Hypothalamus (tissue), 51 donors: ENCODE measurements at regions not wholly inside any gene's neighbourhood (a gene's known extent, or its start where the extent isn't known, plus 50 kb on each side); places are given as distances from the start of the nearest gene placed in this dataset.

ENCODE experiments used
- DNase-seq, 51 donors: peaks; one replicate each; lab custom pipeline; 2025; lab: John Stamatoyannopoulos, UW

DNA sequence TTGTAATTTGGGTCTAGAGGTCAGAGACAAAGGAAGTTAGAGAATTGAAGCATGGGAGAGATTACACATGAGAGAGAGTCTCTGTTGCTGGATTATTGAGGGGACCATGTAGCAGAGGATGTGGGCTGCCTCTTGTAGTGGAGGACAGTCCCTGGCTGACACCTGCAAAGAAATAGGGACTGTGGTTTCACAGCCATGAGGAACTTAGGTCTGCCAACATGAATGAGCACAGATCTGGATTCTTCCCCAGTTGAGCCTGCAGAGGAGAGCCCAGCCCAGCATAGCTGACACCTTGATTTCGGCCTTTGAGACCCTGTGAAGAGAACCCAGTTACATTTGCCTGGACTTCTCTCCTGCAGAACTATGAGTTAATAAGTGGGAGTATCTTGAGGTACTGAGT lies 179.5 kb upstream of the TWIST2 start:
- no peak for DNase-seq

DNA sequence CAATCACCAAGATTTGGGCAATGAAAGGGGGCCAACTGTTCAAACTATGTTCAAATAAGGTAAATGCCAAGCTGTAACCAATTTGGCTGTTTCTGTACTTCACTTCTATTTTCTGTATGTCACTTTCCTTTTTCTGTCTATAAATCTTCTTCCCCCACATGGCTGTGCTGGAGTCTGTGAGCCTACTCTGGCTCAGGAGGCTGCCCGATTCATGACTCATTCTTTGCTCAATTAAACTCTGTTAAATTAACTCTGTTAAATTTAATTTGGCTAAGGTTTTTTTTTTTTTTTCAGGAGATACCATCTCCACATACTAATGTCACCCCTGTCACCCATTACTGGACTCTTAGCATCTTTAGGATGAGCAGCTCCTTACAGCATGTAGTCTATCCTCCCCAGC lies 178.8 kb upstream of the TWIST2 start:
- DNase-seq = no peak

DNA sequence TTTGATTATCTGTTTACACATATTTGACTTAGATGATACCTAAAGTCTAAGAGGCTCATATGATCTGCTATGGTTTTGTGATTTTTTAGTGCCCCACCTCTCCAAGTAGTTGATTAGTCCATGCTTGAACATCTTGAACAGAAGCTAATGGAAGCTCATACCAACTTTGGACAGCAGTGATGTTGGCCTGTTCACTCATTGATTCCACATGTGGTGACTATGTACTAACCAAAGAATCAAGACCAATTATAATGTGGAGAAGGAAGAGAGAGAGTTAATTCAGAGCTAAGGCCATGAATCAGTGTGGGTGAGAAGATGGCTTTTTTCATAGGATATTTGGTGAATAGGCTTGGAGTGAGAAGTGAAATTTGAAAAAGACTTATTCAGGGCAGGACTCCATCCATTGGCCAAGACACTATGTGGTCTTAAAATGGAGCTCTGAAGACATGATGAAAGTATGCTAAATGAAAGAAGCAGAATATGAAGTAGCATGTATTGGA lies 178.3 kb upstream of the TWIST2 start:
- no peak for DNase-seq

DNA sequence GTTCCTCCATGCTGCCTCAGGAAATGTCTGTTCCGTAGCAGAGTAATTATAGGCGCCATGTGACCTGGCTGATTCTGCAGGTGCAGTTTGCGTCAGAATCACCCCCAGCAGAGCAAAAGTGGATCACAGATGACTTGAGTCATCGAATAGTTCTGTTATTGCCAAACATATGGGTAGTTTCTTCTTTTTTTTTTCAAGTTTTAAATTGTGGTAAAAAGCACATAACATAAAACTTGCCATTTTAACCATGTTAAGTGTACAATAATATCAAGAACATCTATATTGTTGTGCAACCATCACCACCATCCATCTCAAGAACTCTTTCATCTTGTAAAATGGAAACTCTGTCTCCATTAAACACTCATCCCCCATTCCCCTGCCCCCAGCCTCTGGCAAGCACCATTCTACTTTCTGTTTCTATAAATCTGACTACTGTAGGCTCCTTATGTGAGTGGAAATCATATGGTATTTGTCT lies 177.7 kb upstream of the TWIST2 start:
- DNase-seq = no peak

DNA sequence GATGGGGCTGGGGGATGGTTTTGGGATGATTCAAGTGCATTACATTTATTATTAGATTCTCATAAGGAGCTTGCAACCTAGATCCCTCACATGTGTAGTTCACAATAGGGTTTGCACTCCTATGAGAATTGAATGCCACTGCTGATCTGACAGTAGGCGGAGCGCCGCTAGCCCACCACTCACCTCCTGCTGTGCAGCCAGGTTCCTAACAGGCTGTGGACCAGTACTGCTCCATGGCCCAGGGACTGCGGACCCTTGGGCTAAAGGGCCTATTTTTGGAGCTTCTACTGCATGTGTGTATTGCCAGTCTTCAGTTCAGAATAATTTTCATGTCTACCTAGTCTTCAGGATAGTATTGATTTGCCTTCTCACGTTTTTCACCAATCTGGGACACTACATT lies 165.3 kb upstream of the TWIST2 start:
- no peak for DNase-seq

DNA sequence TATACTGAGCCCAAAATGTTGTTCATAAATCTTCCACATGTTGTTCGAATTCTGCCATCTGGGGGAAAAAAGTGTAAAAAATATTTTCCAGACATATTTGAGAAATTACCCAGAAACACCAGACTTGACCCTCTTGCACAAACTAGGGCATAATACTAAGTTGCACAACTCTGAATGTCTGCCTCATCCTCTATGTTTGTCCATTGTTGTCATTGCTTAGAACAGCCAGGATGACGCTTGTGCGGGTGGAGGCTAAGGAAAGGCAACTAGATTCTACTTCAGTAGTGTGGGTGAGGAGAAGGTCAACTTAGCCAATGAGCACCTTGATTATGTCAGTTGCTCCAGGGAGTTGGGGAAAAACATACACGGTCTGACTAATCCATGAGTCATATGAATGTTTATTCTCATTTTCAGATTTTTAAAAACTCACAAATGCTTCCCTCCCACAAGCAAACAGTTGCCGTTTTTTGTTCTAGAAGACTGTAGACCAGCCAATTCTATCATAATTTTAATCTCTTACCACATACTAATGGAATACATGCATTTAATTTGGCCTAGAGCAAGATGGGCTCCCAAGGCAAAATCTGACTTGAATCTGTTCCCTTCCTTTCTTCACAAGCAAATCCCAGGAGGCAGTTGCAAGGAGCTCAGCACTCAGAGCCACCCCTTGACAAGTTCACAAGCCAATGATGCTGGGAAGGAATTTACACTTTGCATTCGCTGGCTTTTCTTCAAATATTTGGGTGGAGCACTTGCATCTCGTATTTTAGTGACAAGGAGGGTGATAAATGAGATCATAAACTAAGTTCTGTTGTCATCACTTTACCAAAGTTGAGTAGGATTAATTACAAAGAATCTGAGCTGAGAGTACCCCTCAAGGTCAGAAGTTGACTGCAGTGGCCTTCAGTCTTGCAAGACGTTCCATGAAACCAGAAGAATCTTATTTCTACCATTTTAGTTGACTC lies 163.2 kb upstream of the TWIST2 start:
- DNase-seq = no peak

DNA sequence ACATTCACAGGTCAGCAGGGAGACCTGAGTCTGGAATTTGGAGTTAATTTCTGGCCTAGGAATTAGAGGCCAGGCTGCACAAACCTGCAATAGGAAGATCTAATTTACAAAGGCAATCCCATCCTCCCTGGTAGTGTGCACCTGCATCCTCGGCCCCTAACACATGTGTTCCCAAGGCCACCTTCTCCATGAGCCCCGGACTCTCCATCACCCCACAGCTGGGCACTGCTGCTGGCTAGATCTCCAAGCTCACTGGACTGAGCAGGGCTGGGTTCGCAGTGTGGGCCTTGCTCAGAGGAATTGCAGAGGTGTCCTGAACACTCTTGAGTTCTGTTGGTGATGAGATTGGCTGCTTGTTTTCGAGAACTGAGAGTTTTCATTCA lies 162.6 kb upstream of the TWIST2 start:
- no peak for DNase-seq

DNA sequence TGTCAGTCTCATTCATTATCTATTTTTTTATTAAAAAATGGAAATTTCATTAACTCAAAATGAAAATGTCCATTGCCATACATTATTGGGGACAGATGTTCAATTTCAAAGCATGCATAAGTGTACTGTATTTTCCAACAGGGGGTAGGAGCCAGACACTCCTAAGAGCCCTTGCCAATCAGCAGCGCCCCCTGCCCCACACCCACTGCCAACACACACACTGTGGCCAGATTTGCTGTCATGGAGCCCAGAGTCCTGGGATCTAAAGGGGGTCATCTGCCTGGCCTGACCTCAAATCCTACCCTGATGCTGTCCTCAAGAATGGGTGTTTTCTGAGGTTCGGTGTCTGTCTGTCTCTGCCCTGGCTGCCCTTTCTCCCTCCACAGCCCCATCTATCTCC lies 162.2 kb upstream of the TWIST2 start:
- DNase-seq = no peak

DNA sequence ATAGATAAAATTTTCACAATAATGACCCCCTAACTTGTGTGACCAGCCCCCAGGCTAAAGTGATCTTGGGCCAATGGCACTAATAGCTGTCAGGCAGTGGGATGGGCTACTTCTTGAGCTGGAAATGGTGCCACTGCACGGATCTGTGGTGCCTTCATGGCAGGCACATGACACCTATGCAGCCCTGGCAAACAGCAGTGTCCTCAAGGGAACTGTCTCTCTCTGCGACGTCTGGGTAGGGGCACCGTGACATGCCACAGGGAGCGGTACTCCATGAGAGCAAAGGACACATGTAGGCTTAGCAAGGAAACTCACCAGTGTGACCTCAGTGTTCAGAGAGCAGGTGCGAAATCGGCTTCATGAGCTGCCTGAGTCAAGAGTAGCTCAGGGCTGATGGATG lies 161.7 kb upstream of the TWIST2 start:
- DNase-seq = no peak

DNA sequence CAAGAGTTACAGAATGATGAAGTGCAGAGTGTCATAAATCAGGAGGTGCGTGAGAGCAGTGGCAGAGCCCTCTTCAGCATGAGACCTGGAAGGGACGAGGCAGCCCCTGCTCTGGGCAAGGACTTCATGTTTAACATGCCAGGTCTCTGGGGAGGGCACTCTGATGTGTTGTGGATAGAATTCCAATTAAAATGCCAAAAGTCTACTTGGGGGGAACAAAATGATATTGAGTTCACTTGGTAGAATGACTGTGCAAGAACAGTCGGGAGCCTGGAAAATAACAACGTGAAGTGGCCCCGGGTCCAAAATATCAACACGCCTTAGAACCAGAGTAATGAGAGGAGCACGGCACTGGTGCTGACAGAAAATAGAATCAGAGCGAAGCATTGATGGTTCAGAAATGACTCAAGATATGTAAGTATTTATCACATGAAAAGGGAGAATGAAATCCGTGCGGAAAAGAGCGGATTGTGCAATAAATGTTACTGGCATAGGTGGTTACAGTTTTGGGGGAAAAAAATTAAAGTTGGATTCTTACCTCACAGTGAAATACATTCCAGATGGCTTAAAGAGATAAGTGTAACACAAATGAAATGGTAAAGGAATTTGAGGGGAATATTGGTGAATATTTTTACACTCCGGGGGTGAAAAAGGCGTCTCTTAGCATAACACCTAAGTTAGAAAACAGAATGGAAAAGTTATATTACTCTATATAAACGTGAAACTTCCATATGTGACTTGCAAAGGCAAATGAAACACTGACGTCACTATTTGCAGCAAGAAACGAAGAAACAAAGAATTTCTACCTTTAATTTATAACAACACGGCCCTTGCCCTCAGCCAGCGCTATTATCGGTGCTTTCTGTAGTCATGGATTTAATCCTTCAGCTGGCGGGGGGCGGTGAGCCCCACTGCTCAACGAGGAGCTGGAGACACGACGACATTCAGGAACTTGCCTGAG lies 159.4 kb upstream of the TWIST2 start:
- DNase-seq = no peak

DNA sequence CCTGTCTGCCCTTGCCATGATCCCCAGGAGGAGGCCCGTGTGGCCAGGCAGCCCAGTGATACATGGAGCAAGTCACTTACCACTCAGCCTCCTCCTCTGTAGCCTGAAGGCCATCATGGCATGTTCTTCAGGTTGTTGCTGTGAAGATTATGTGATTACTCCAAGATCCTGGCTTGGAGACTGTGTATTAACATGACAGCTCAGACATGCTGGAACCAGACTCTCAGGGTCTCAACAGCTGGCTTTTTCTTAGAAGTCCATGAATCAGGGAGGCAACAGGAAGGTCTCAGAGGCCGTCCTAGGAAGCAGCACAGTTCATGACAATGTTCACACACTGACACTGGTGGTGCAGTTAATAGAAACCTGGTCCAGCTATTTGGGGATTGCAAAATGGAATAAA lies 158.6 kb upstream of the TWIST2 start:
- no peak for DNase-seq

DNA sequence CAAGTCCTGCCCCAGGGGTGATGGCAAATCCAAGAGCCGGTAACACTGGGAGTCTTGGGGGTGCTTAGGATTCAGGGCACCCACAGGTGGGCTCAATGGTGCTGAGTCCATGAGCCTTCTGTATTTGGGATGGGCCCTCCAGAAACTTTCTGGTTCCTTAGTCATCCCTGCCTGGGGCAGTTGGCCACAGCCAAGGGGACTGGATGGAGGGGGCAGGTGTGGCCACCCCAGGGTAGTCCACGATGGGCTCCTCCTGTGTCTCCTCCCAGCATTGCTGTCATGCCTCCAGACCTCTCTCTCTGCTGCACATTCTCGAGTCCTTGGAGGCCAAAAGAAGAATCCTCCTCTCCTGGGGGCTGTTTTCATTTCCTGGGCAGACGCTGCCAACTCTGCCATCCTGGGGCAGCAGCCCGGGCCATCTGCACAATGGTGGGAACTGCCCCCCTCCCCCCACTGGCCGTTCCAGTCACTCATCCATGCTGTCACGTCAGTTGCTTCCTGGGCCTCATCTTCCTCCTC lies 158.0 kb upstream of the TWIST2 start:
- no peak for DNase-seq

DNA sequence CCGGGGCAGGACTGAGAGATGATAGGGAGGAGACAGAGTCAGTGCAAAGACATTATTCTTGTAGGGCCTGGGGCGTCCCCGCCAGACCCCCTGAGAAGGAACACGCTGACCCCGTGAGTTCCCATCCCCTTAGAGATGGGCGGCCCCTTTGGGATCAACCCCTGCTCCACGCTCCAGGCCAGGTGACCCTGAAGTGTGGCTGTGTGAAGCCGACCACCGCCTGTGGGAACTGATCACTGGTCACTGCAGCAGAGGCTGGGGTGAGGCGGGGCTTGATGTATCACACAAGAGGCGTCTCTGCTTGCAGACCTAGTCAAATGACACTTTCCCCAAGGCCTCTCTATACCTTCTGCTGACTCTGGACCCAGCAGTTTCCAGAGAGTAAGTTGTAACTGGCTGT lies 157.4 kb upstream of the TWIST2 start:
- no peak for DNase-seq

DNA sequence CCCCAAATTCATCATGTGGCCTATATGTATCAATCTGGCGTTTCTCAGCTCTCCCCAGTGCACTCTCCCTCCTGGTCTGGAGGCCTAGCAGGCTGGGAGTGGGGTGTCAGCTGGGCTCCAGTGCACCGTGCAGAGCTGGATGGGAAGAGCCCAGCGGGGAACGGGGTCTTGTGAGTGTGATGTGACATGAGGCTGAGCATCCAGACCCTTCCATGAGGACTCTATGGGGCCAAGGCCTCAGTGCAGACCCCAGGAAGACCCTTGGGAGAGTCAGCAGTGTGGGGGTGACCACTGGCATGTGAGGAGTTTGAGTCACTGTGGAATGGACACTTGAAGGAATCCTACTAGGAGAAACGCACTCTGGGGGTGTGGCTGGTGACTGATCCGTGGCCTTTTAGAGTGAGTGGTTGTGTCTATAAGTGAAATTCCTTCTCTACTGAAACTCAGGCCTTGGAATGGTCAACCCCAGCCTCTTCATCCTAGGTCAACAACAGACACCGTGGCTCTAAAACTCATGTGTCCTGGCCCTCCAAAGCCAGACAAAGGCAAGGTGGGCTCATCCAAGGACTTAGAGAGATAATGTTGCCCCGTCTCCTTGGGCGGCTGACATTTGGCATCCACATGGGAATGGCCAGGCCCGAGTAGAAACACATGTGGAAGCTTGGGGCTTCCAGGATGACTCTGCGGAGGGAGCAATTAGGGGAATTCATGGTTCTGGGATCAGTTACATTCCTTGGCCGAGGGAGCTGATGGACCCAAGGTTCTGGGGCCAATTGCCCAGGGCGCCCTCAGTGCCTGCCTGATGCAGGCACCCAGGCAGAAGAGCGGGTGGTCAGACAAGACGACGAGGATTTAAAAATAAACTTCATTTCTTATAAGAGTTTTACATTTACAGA lies 156.0 kb upstream of the TWIST2 start:
- no peak for DNase-seq

DNA sequence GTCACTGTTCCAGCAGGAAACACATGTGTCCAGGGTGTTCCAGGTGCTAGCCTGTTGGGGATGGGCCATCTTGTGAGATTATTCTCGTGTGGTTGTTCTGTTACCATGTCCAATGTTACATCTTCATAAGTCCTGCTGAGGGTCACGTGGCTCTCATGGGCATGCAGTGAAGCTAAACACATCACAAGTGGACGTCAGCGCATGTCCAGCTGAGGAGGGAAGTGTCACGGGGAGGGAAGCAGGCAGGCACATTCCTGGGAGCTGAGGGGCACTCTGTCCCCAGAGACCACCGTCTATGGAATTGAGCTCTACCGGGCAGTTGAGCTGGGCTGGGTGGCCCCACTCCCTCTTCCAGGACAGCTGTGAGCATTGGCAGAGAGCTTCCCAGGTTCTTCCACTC lies 155.3 kb upstream of the TWIST2 start:
- DNase-seq = no peak

DNA sequence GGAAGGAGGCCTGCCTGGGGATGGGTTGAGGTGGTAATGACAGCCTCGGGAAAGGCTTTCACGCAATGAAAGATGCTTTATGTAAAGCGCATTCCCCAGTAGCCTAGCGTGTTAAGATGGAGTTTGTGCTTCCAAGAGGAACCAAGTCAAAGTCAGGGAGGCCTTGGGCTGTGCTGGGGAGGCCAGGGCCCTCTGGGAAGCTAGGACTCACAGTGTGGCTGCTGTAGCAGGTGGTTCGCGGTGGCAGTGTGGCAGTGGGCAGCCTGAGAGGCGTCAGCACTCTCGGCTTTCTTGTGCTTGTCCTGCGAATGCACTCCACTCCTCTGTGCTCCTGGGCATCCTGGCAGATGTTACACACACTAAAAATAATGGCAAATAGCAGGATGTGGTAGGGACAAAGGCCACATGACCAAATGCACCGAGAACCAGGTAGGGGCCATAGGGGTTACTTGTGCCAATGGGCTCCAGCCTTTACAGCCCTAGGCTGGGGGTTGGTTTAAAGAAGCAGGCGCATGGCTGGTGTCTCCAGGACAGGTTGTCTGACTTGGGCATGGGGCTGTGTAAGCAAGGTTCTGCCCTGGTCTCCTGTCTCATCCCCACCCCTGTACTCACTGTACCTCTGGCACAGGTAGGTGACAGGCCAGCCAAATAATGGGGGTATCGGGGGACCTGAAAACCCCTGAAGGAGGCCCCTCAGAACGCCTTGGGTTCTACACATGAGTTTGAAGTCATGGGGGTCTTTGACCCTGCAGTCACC lies 154.4 kb upstream of the TWIST2 start:
- DNase-seq = no peak

DNA sequence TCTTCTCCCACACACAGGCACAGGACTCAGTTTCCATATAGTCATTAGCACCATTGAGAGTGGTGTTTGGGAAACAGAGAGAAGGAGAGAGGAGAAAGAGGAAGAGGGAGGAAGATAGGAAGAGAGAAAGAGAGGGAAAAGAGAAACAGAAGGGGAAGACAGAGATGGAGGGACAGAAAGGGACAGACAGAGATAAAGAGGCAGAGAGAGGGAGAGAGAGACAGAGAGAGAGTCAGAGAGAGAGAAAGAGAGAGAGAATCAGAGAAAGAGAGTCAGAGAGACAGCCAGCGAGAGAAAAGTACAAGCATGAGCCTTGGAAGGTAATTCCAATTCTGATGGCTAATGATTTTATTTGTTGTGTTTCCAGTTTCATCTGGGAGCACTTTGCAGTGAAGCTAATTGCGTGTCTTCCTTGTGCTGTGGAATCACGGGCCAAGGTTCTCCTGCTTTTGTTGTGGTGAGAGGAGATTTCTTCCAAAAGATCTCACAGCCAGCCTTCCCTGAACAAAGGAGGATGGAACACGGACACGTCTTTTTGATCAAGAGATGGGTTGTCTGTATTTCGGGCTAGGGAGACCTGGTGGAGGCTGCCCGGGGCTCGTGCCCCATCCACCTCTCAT lies 153.6 kb upstream of the TWIST2 start:
- DNase-seq = no peak

DNA sequence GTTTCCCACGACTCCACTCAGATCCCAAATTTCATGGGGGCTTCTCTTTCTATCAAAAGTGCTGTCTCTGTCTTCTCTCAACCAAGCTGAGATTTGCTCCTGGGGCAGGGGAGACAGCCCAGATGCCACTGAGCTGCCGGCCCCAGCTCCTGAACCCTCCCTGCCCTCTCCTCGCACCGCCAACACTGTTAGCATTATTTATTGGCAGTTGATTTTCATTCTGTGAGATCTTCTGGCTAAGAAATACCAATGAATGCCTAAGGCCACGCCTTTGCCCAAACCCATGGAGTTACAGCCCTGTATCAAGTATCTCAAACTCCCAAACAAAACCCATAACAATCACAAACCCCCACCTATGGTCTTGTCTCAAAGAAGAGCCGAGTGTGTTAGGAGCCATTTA lies 153.0 kb upstream of the TWIST2 start:
- DNase-seq = no peak

DNA sequence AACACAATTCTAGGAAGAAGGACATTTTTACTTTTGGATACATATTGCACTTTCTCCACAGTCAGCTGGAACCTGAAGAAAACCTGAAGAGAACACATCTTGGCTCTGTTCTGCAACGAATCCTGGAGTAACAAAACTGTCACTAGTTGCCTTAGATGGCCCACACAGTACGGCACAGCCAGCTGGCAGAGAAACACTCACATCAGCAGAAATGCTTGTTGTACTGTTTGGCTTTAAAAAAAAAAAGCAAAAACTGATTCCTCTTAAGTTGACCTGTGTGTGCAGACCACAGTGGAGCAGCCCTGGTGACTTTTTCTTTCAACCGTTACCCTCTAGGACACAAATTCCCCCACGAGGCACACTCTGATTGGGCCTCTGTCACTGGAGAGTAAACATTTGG lies 152.3 kb upstream of the TWIST2 start:
- DNase-seq = peak in 1 of 51 donors; percentile 5
